ENCODE measurements at regions not wholly inside any gene's neighbourhood (a gene's known extent, or its start where the extent isn't known, plus 50 kb on each side); places are given as distances from the start of the nearest gene placed in this dataset.

DNA sequence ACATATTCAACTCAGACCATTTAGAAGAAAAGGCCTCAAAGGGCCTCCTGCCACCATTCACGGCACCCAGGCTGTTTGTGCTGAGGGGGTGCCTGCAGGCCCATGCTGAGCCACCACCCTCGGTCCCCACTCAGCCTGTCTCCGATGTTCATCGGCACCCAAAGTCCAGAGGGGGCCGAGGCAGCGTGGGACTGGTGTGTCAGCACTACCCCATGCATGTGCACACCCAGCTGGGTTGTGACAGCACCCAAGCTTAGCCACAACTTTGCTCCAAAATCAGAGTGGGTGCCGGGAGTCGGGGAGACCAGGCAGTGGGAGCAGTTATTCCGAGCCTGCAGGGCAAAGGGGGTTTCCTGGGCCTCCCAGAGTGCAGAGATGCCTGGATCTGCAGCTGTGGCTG is 508.5 kb upstream of the ZNF717 start:
- BruUV-seq (replicated peaks), result no TSS peak
- no peak for DNase-seq
- no peak overlapping the region for H2AFZ ChIP-seq
- TF ChIP-seq EZH2 (IDR thresholded peaks at IDR 0.05; ENCODE audit: low read depth), result no peak
- TF ChIP-seq, protein P1, sequence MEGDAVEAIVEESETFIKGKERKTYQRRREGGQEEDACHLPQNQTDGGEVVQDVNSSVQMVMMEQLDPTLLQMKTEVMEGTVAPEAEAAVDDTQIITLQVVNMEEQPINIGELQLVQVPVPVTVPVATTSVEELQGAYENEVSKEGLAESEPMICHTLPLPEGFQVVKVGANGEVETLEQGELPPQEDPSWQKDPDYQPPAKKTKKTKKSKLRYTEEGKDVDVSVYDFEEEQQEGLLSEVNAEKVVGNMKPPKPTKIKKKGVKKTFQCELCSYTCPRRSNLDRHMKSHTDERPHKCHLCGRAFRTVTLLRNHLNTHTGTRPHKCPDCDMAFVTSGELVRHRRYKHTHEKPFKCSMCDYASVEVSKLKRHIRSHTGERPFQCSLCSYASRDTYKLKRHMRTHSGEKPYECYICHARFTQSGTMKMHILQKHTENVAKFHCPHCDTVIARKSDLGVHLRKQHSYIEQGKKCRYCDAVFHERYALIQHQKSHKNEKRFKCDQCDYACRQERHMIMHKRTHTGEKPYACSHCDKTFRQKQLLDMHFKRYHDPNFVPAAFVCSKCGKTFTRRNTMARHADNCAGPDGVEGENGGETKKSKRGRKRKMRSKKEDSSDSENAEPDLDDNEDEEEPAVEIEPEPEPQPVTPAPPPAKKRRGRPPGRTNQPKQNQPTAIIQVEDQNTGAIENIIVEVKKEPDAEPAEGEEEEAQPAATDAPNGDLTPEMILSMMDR (conservative IDR thresholded peaks at IDR 0.05), result no peak
- no peaks in the 10 kb centered on the region for H3K79me2 ChIP-seq (ENCODE audit: low read depth)
- no peaks in the 10 kb centered on the region for H3F3A ChIP-seq (ENCODE audit: insufficient read depth, low read depth)
- H3K9me3 ChIP-seq (ENCODE audit: insufficient read depth, low read depth), result no peaks in the 10 kb centered on the region
- no peaks in the 10 kb centered on the region for H3K4me1 ChIP-seq (replicated peaks; ENCODE audit: insufficient read depth)
- H3K9me2 ChIP-seq (ENCODE audit: insufficient read depth), result no peaks in the 10 kb centered on the region; the same call in 1 of the 2 replicates
- CTCF ChIA-PET, result no interaction called here
- H3K4me2 ChIP-seq, result no peak overlapping the region
- H3K27ac ChIP-seq, result no peak overlapping the region
- no peaks in the 10 kb centered on the region for H3K27me3 ChIP-seq (ENCODE audit: insufficient read depth, low read depth)
- POLR2A ChIA-PET (ENCODE audit: unreplicated experiment), result no interaction called here
- intact Hi-C loops (cut with micrococcal nuclease; ENCODE audit: unreplicated experiment), result no loop called here
- no peaks in the 10 kb centered on the region for H3K36me3 ChIP-seq (ENCODE audit: low read depth)
- H4K20me1 ChIP-seq (ENCODE audit: insufficient read depth), result no peaks in the 10 kb centered on the region
- no peak overlapping the region for H3K4me3 ChIP-seq

DNA sequence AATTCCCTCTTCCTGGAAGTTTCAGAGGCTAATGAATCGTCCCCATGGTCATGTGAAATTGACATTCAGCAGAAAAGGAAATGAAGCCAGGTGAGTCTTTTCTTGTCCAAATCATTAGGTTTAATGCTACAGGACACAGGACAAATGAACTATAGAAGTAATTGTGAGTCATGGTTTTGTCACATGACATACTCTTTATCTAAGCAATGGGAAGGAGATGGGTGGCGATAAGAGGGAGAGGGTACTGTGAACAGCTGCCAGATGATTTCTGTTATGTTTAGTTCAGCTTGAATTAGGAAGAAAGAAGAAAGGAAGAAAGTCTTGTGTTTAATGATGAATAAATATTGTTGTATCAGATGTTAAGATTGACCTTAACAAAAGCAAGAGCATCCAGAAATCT is 515.4 kb upstream of the ZNF717 start:
- H4K20me1 ChIP-seq (ENCODE audit: insufficient read depth), result no peaks in the 10 kb centered on the region
- intact Hi-C loops (cut with micrococcal nuclease; ENCODE audit: unreplicated experiment), result no loop called here
- no peak overlapping the region for H3K4me3 ChIP-seq
- TF ChIP-seq, protein P1 (conservative IDR thresholded peaks at IDR 0.05), result no peak
- no peak for TF ChIP-seq EZH2 (IDR thresholded peaks at IDR 0.05; ENCODE audit: low read depth)
- no TSS peak for BruUV-seq (replicated peaks)
- no peaks in the 10 kb centered on the region for H3K79me2 ChIP-seq (ENCODE audit: low read depth)
- no peak for DNase-seq
- no peaks in the 10 kb centered on the region; the same call in 1 of the 2 replicates for H3K9me2 ChIP-seq (ENCODE audit: insufficient read depth)
- H3K27ac ChIP-seq, result no peak overlapping the region
- no peaks in the 10 kb centered on the region for H3K9me3 ChIP-seq (ENCODE audit: insufficient read depth, low read depth)
- no peaks in the 10 kb centered on the region for H3K27me3 ChIP-seq (ENCODE audit: insufficient read depth, low read depth)
- no peaks in the 10 kb centered on the region for H3F3A ChIP-seq (ENCODE audit: insufficient read depth, low read depth)
- POLR2A ChIA-PET (ENCODE audit: unreplicated experiment), result no interaction called here
- no peaks in the 10 kb centered on the region for H3K4me1 ChIP-seq (replicated peaks; ENCODE audit: insufficient read depth)
- no peak overlapping the region for H3K4me2 ChIP-seq
- CTCF ChIA-PET, result no interaction called here
- no peaks in the 10 kb centered on the region for H3K36me3 ChIP-seq (ENCODE audit: low read depth)
- no peak overlapping the region for H2AFZ ChIP-seq

DNA sequence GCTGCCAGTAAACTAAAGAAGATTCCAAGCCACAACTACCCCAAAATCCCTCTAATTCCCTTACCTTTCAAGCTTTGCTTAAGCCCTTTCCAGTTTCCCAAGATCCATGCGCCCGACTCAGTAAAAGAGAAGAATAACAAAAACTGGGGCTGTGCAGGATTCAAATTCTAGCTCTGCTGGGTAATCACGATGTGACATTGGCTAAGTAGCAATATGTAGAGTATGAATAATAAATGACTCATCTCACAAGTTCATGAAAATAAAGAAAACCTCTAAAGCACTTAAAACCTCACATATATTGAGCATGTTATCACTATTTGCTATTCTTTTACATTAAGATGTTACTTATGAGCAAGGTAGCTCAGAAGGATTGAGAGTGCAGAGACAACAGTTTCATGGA is 522.2 kb upstream of the ZNF717 start:
- Histone ChIP-seq H3K4me2 (no peak overlapping the region), H3K36me3 (ENCODE audit: low read depth) (no peaks in the 10 kb centered on the region), H3K27ac (no peak overlapping the region), H2AFZ (peak overlapping the region; percentile 37; the same call in 1 of the 2 replicates), H3F3A (ENCODE audit: insufficient read depth, low read depth) (no peaks in the 10 kb centered on the region), H3K9me3 (ENCODE audit: insufficient read depth, low read depth) (no peaks in the 10 kb centered on the region), H3K4me1 (replicated peaks; ENCODE audit: insufficient read depth) (no peaks in the 10 kb centered on the region), H3K27me3 (ENCODE audit: insufficient read depth, low read depth) (0 out of 2 replicates have a peak, but pooled peaks cover 6% of the 10 kb centered on the region), H3K79me2 (ENCODE audit: low read depth) (no peaks in the 10 kb centered on the region), H3K9me2 (ENCODE audit: insufficient read depth) (no peaks in the 10 kb centered on the region), H3K4me3 (no peak overlapping the region), H4K20me1 (ENCODE audit: insufficient read depth) (no peaks in the 10 kb centered on the region)
- intact Hi-C loops (cut with micrococcal nuclease; ENCODE audit: unreplicated experiment), result no loop called here
- TF ChIP-seq, protein P1 (conservative IDR thresholded peaks at IDR 0.05), result no peak
- TF ChIP-seq EZH2 (IDR thresholded peaks at IDR 0.05; ENCODE audit: low read depth), result no peak
- DNase-seq, result no peak
- no TSS peak for BruUV-seq (replicated peaks)
- CTCF ChIA-PET, result no interaction called here
- POLR2A ChIA-PET (ENCODE audit: unreplicated experiment), result no interaction called here

Measured in PC-9 (cell line).